NCI-H128 (cell line): ENCODE measurements at regions not wholly inside any gene's neighbourhood (a gene's known extent, or its start where the extent isn't known, plus 50 kb on each side); places are given as distances from the start of the nearest gene placed in this dataset.

ENCODE experiments used
- DNase-seq: peaks from one replicate; lab custom pipeline; 2025; ENCODE audit not compliant: unreplicated experiment; lab: John Stamatoyannopoulos, UW

DNA sequence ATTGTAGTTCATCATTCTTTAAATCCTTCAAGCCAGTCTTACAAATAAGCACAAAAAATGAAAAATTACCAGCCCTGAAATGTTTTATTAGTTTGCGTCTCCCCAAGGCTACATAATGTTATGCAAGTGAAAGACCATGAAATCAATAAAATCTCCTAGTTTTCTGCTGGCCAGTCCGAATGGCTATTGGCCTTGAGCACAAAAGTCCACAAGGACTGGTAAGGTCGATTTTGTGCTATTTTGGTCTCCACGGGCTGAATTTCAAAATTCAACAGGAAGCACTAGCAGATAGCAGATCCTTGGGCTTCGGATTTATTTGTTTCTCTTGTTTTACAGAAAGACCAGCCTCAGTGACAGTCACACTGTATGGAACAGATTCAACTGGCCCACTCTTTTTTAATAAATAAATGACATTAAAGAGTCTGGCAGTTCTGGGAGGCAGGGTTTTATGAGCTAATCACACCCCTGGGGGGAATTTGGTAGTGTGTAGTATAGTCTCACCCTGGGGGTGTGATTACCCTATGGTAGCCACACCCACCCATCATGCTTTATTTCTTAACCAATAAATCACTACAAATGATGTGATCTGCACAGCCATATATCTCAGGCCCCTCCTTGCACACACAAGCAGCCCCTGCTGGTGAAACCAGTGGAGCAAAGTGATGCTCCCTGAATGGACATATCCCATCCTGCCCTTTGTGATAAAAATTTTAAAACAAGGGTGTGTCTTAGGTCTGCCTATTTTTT is 51.1 kb upstream of the TMEM33 start:
- no peak for DNase-seq

DNA sequence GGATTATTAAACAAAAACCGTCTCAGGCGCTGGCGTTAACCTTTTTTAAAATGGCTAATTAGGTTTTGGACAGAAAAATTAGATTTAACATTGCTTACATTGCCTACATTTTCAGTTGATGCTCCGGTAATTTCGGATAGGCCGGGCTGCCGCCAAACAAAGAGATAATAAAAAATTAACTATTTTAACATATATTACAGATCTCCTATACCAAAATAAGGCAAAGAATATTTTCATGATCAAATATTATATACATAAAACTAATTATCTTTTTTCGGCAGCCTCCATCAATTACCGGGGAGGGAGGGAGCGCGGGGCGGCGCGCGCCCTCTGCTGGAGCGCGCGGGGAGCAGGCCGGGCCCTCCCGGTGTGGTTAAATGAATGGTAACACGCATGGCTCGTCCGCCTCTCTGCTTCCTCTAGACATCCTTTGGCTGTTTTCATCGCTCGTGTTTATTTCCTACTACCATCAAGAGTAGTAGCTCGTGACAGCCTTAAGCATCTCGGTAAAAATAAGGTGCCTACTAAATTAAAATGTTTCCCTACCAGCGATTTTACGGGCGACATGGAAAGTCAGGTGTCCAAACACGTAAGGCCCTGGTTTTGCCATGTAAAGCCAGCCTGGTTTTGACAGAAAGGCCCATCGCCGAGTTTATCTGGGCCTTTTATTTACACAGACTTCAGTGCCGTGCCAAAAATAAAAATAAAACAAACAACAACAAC is 52.4 kb upstream of the TMEM33 start:
- DNase-seq = peak; percentile 4

DNA sequence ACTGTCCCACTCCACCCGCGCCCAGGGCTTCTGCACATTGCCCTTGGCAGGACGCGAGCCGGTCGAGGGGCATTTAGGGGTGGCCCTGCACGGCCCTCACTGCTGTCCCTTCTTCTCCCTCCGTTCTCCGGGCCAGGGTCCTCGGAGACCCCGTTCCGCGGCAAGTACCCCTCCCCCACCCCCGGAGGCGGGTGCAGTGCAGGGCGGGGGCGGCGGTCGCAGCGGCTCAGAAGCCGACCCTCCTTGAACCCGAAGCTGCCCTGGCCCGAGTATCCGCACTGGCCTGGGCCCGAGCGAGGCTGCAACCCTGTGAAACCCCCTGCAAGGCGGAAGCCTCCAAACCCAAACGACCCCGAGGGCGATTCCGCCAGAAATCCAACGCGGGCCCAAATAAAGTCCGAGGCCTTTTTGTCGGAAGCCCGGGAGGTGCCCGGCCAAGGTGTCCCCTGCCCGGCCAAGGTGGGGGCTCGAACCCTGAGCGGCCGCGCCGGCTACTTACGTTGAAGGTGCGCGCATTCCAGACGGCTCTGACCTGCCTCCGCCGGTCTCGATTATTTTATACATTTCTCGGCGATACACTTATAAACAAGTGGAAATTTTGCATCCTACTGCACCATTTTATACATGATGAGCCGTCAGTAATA is 53.1 kb upstream of the TMEM33 start:
- no peak for DNase-seq

DNA sequence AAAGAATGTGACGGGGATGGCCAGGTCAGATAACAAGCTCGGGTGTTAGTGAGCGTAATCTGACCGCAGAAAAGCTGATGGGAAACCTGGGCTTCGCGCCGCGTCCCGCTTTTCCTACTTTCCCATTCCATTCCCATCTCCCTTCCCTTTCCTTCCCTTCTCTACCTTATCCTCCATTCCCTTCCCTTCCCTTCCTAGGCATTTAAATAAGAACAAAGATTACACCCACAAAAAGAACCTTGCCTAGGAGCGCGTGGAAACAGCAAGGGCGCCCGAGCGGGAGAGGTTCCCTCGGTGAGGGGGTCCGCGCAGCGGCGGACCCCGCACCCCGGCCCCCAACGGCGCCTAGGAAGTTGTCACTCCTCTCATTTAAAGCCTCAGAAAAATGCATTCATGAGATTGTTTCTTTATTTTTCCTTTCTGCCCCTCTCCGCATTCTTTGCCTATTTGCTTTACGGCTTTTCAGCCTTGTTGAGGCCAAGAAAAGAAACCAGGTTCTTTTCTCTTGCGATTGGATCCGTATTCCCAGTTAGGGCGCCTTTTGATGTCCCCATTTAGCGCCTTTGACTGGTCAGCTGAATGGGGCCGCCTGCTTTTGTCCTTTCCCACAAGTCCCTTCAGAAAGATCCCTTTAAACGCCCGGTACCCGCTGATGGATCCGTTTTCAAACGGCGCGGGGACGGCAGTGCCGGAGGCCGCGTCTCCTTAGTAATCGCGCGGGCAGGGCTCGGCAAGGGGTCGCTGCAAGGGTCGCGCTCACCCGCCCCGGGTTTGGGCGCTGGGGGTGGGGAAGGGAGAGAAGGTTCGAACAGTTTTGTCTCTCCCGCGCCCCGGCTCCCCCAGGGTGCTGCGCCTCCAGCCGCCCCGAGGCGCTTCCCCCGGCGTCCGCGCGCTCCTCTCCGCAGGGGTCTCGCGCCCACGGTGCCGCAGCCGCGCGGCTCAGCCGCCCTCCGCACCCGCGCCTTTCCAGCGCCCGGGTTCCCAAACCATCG is 54.1 kb upstream of the TMEM33 start:
- no peak for DNase-seq

DNA sequence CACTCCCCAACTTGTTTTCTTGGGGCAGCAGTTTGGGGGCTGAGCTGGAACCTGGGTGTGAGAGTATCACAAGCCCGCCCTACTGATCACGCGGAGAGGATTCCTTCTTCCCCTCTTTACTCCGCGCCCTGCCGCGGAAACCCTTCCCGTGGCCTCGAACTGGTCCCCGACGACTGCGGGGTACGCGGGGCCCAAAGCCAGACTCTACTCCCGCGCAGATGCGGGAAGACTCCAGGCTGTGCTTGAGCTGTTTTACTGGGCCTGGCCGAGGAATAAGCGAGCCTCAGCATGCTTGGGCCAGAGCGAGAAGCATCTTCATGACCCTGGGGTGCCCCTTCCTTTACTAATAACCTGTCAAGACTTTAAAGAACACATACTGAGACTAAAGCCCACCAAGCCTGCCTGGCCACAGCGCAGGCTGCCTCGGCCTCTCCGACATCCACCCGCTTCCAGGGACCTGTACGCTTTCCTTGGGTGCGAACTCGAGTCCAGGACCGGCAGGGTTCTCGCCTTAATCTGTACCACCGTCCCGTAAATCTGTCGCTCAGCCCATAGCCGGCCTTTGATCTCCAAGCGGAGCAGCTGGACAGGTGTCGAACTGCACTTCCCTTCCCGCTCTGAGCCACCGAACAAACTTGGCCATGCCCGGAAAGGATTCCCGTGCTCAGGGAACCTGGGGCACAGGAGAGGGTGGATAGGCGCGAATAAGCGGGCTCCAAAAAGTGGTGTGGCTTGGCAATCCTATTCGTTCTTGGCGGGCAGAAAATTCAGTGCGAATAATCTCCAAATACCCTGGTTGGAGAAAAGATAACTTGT is 55.0 kb upstream of the TMEM33 start:
- DNase-seq = no peak

DNA sequence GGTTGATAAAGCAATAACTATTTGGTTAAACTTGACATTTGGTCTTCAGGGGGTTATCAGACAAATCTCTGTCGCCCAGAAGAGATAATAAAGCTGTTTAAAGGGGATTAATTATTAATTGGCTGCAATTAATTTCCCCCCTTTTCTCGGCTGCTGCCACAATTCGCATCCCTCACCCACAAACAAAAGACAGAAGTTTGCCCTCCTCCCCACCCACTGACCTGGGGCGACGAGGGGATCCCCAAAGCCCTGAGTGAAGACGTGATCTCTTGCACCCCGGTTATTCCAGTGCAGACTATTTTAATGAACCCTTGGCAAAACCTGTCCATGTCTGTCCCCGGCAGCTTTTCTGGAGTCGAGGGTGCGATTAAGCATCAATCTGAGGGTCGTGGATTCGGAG is 55.7 kb upstream of the TMEM33 start:
- no peak for DNase-seq

DNA sequence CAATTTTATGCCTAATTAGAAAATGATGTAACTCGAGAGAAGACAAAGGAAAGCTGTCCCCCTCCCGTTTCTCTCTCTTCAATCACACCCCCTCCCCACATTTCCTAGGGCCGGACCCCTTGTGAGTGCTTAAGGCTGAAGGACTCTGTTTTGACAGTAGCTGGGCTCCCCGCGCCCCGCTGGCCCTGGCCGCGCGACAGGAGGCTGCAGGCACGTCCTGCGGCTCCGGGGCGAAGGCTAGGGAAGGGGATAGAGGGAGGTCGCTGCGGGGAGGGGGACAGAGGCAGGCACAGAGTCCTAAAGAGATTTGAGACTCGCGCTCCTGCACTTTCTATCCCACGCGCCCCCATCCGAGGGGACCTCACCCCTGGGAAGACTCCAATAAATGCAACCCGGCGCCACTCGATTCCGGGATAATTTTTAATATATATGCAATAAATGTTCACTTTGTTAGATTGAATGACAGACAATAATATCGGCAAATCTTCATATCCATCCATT is 56.2 kb upstream of the TMEM33 start:
- DNase-seq = no peak

DNA sequence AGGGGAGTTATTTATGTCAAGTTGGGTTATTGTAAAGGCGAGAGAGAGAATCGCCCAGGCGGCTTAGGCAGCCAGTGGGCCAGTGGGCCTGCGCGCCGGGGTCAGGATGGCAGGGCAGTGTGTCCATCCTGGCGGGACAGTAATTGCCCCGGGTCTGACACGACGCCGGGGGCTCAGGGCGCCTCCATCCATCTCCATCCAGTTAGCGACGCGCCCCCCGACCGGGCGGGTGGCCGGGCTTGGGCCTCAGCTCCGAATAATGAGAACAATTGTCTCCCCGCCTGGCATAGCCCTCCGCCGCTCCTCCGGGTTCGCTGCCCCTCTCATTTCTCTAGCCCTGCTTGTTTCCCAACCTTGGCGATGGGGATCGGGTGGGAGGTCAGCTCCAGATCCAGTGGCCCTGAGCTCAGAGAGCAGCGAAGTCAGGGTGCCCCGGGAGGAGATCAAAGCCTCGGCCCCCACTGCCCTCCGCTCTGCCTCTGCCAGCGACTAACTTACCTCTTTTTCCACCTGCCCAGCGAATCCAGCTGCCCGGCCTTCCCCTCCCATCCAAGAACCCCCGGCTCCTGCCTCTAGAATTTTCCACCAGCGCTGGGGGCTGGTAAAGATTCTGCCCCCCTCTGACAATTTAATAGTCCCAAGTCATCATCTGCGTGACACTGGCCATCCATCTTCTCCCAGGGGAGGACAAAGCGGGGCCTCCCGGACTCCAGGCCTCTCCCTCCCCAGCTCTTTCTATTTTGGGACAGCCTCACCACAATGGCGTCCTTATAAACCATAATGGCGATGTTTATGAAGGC is 56.9 kb upstream of the TMEM33 start:
- no peak for DNase-seq

DNA sequence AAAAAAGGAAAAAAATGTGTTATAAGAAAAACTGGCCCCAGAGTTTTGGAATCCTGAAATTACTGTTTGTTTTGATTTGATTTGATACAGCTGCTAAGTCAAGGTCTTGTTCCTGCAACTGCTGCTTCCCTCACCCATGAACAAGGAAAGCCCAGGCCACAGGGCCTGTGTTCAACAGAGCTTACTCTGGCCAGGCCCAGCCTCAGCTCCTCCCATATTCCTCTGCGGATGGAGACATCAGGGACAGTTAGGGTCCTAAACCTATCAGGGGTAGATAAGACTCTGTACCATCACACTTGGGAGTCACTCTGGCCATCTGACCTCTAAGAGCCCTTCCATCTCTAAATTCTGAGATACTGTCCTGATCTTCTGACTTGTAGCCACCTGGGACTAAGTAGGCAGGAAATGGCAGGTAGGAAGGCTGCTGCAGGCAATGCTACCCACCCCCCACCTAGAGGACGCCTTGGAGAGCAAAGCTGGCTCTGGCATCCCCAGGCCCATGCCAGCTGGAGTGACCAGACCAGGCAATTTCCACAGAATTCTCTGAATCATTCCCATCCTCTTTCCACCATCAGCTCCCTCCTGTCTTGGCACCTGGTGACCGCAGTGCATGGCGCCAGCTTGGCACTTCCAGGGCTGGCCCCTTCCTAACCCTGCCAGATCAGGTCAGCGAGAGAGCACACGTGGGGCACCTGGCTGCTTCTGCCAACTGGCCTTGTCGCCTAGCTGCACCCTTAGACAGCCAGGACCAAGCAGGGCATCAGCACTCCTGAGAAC is 58.0 kb upstream of the TMEM33 start:
- DNase-seq = no peak

DNA sequence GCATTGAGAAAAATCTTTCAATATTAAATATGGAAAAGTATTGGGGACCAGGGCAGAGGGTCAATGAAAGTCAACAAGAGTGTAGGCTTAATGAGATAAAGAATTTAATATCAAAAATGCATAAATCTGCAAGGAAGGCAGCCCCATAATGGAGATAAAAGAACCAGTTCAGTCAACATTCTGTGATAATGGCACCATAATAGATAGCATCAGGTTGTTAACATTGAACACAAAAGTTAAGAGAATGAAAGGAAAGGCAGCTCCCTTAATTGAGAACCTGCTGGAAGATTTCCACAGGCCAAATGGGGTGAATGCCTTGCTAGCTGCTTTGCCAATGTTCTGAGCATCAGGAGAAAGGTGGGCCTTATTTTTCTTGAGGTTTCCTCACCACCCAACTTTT is 60.4 kb upstream of the TMEM33 start:
- no peak for DNase-seq

DNA sequence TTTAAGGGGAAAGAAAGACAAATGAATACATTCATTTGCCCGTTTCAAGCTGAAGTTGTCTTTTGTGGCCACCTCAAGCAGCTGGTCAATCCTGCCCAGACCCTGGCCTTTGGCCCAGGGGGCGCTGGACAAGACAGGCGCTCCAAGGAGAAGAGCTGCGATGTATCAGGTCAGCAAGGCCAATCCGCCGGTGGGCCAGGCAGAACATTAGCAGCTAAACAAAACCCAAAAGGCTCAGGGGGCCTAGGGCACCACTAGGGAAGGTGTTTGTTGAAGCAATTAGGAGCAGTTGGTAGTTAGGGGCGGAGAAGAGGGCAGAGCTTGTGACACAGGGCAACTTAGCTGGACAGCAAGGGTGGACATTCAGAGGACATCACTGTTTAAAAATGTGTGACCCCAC is 60.8 kb upstream of the TMEM33 start:
- no peak for DNase-seq

DNA sequence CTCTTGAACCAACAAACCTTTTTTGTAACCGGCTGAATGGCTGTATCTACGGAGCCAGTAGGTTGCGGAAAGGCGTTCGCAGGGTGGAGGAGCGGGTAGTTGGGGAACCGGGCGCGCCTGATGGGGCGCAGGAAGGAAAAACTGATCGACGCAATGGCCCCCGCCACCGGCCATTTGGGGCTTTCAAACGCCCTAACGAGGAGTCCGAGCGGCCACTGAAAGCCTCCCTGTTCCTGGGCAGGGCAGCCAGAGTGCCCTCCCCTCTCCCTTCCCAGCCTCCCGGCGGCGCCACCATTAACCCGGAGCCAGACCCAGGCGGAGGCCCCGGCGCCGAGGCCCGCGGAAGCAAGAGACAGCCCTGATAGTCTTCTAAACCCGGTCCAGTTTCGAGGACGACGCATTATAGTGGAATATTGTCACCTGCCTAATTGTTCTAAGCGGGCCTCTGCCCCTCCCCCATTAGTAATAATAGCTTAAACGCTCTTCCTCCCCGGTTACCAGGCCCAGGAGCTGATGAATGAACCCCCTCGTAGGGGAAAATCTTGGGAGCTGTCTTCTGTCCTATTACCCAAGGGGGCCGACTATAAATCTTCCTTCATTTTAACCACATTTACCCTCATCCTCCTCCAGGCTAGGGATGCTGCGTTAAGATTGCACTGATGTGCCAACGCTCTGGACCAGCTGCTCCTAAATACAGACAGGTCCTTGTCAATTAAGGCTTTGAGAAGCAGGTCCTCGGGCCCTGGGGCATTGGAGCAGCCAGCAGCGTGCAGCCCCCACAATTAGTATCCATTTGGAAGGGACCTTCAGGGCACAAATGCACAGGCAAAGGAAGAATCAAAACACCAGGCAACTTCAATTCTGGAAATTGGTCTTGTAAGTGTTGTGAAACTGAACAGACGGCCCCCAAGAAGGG is 61.6 kb upstream of the TMEM33 start:
- no peak for DNase-seq

DNA sequence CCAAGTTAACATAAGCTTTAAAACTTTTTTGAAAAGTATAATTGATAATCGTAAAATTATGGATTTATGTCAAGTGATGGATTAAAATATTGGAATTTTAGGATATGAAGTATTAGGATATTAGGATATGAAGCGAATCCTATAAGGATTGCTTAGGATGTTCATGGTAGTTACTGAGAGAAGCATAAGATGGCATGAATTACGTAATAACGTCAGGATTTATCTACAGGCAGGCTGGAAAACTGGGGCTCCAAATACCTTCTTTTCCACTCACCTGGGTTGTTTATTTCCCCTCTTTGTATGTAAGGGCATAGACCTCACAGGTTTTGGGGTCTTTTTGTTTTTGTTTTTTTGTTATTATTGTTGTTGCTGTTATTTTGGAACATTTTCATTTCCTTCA is 65.2 kb upstream of the TMEM33 start:
- no peak for DNase-seq

DNA sequence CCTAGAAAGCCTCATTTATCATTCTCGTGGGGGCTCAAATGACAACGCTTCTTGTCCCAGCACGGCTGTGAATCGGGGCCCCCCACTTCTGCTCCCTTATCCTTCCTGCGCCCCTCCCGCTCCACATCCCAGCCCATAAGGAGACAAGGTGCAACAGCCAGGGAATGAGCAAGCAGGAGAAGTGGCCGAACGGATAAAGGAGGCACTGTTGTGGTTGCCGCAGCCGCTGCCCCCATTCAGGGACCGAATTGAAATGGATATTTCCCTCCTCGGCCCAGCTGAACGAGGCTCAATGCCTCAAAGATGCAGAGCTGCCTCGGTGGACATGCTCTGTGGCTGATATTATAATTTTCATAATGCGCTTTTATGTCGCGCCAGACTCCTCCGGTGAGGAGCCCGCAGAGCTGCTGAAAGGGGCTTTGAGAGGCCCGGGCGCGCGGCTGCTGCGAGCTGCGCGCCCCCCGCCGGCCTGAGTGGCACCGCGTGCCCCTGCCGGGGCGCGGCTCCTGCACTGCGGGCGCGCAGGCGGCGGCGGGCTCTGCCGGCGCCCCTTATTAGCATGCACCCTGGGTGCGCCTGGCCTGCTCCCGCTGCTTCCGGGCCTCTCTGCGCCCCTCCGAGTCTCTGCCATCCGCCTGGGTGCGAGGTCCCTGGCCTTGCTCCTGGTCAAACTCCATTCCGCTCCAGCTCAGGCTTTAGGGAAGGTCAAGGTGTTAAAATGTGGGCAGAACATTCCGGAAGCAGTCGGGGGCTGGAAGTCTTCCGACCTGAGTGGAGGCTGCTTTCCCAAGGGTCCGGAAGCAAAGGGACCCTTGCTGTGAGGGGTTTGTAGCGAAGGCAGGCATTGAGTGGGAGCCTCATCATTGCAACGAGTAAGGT is 68.2 kb upstream of the TMEM33 start:
- no peak for DNase-seq

DNA sequence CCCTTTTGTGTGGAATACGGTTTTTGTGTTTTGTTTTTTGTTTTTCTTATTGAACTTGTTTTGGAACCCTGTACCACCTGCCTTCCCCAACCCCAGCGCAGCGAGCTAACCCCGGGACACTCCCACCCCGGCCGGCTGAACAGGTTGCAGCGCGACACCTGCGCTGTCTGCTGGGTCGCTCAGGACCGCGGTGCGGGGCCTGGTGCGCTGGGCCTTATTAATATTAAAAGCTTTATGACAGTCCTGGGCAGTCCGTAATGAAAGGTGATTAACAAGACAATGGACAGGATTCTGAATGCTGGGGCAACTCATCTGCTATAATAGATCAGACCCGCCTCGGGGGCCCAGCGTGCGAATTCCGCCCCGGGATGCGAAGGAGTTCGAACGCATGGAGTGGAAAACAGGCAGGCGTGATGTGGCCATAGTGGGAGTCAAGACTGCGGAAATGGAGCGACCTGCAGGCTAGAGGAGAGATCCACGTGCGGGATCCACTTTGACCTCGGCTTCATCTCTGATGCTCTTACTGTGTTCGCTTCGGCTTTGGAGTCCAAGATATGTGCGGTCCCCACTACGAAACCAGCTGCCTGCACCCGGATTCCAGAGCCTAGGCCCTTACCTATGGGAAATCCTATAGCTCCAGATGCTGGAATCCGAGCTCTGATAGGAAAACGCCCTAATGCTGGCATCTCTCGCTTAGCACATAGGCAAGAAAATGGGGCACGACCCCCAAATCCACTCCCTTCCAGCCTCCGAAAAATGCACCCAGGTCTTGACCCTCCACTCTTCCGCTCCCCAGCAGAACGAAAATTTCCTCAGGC is 69.0 kb upstream of the TMEM33 start:
- DNase-seq = no peak
